Dendritic cell treated with granulocyte-macrophage colony-stimulating factor and Interleukin-4, amounts not matched to agents 40 ng/mL and 50 ng/mL, for 4 days (primary cell): ENCODE measurements at regions not wholly inside any gene's neighbourhood (a gene's known extent, or its start where the extent isn't known, plus 50 kb on each side); places are given as distances from the start of the nearest gene placed in this dataset.
"Not testable (repeated sequence)": the region's sequence is repeated elsewhere in the genome, so short reads cannot be mapped to it uniquely, and the experiment has no call there.

Experiments used
- H3K27ac Mint-ChIP-seq: one replicate; pipeline ENCODE4 v1.8.0; 2022; ENCODE audit warnings: mild to moderate bottlenecking, mixed read lengths
- H3K27me3 Mint-ChIP-seq: one replicate; pipeline ENCODE4 v1.8.0; 2022; ENCODE audit warnings: mild to moderate bottlenecking, mixed read lengths
- H3K36me3 Mint-ChIP-seq: one replicate; pipeline ENCODE4 v1.8.0; 2022; ENCODE audit warnings: low read depth, mixed read lengths
- H3K4me1 Mint-ChIP-seq: one replicate; pipeline ENCODE4 v1.8.0; 2022; ENCODE audit warnings: low read depth, mixed read lengths
- H3K4me3 Mint-ChIP-seq: one replicate; pipeline ENCODE4 v1.8.0; 2022; ENCODE audit warnings: mild to moderate bottlenecking, moderate library complexity, mixed read lengths
- H3K9me3 Mint-ChIP-seq: one replicate; pipeline ENCODE4 v1.8.0; 2022; ENCODE audit warnings: mixed read lengths
- intact Hi-C: fragments of 100-400 bp; cut with micrococcal nuclease; formaldehyde crosslinking; loops from one replicate; pipeline ENCODE4 v1.15.0; 2022

GRCh38 chr9:126160067-126160853 lies 166.4 kb upstream of the MVB12B start:
- Mint-ChIP-seq H3K27ac (no peak overlapping the region), H3K36me3 (no peaks in the 10 kb centered on the region), H3K4me3 (no peak overlapping the region), H3K9me3 (no peaks in the 10 kb centered on the region), H3K4me1 (no peaks in the 10 kb centered on the region), H3K27me3 (no peaks in the 10 kb centered on the region)
- intact Hi-C loops, result no loop called here

- Mint-ChIP-seq H3K4me1 (no peaks in the 10 kb centered on the region), H3K36me3 (no peaks in the 10 kb centered on the region), H3K27ac (no peak overlapping the region), H3K27me3 (no peaks in the 10 kb centered on the region), H3K9me3 (no peaks in the 10 kb centered on the region), H3K4me3 (no peak overlapping the region)
- intact Hi-C loops, result no loop called here
Observed at GRCh38 chr9:126160854-126161329, 165.7 kb upstream of the MVB12B start.

GRCh38 chr9:126162611-126163381 lies 163.8 kb upstream of the MVB12B start:
- no peaks in the 10 kb centered on the region for H3K9me3 Mint-ChIP-seq
- intact Hi-C loops, result no loop called here
- peaks cover 8% of the 10 kb centered on the region for H3K27me3 Mint-ChIP-seq
- no peak overlapping the region for H3K4me3 Mint-ChIP-seq
- no peaks in the 10 kb centered on the region for H3K36me3 Mint-ChIP-seq
- H3K4me1 Mint-ChIP-seq, result no peaks in the 10 kb centered on the region
- no peak overlapping the region for H3K27ac Mint-ChIP-seq

GRCh38 chr9:126164796-126165525 lies 161.7 kb upstream of the MVB12B start:
- Mint-ChIP-seq H3K27me3 (peaks cover 16% of the 10 kb centered on the region), H3K9me3 (no peaks in the 10 kb centered on the region), H3K4me1 (no peaks in the 10 kb centered on the region), H3K27ac (no peak overlapping the region), H3K36me3 (no peaks in the 10 kb centered on the region), H3K4me3 (no peak overlapping the region)
- intact Hi-C loops, result no loop called here

GRCh38 chr9:126165755-126166154 lies 160.9 kb upstream of the MVB12B start:
- peaks cover 22% of the 10 kb centered on the region for H3K27me3 Mint-ChIP-seq
- no peaks in the 10 kb centered on the region for H3K9me3 Mint-ChIP-seq
- H3K36me3 Mint-ChIP-seq, result no peaks in the 10 kb centered on the region
- H3K27ac Mint-ChIP-seq, result no peak overlapping the region
- H3K4me3 Mint-ChIP-seq, result no peak overlapping the region
- H3K4me1 Mint-ChIP-seq, result no peaks in the 10 kb centered on the region
- intact Hi-C loops, result no loop called here

GRCh38 chr9:126166291-126166690 lies 160.3 kb upstream of the MVB12B start:
- H3K27ac Mint-ChIP-seq, result no peak overlapping the region
- peaks cover 22% of the 10 kb centered on the region for H3K27me3 Mint-ChIP-seq
- no peak overlapping the region for H3K4me3 Mint-ChIP-seq
- H3K4me1 Mint-ChIP-seq, result no peaks in the 10 kb centered on the region
- intact Hi-C loops, result no loop called here
- no peaks in the 10 kb centered on the region for H3K36me3 Mint-ChIP-seq
- H3K9me3 Mint-ChIP-seq, result no peaks in the 10 kb centered on the region

- intact Hi-C loops, result no loop called here
- H3K4me3 Mint-ChIP-seq, result no peak overlapping the region
- H3K27me3 Mint-ChIP-seq, result peaks cover 22% of the 10 kb centered on the region
- H3K36me3 Mint-ChIP-seq, result no peaks in the 10 kb centered on the region
- no peaks in the 10 kb centered on the region for H3K4me1 Mint-ChIP-seq
- H3K9me3 Mint-ChIP-seq, result no peaks in the 10 kb centered on the region
- no peak overlapping the region for H3K27ac Mint-ChIP-seq
Observed at GRCh38 chr9:126166866-126167265, 159.8 kb upstream of the MVB12B start.

GRCh38 chr9:126169736-126170135 lies 156.9 kb upstream of the MVB12B start:
- intact Hi-C loops, result no loop called here
- Mint-ChIP-seq H3K9me3 (no peaks in the 10 kb centered on the region), H3K36me3 (no peaks in the 10 kb centered on the region), H3K27ac (no peak overlapping the region), H3K4me3 (no peak overlapping the region), H3K27me3 (peaks cover 23% of the 10 kb centered on the region), H3K4me1 (no peaks in the 10 kb centered on the region)

GRCh38 chr9:126170286-126170823 lies 156.3 kb upstream of the MVB12B start:
- no peaks in the 10 kb centered on the region for H3K4me1 Mint-ChIP-seq
- H3K27ac Mint-ChIP-seq, result no peak overlapping the region
- no peaks in the 10 kb centered on the region for H3K36me3 Mint-ChIP-seq
- no peak overlapping the region for H3K4me3 Mint-ChIP-seq
- peaks cover 23% of the 10 kb centered on the region for H3K27me3 Mint-ChIP-seq
- no peaks in the 10 kb centered on the region for H3K9me3 Mint-ChIP-seq
- intact Hi-C loops, result no loop called here

GRCh38 chr9:126171641-126172040 lies 155.0 kb upstream of the MVB12B start:
- Mint-ChIP-seq H3K9me3 (no peaks in the 10 kb centered on the region), H3K4me1 (no peaks in the 10 kb centered on the region), H3K4me3 (no peak overlapping the region), H3K27ac (no peak overlapping the region), H3K36me3 (no peaks in the 10 kb centered on the region), H3K27me3 (peaks cover 18% of the 10 kb centered on the region)
- intact Hi-C loops, result no loop called here

- H3K4me3 Mint-ChIP-seq, result no peak overlapping the region
- no peak overlapping the region for H3K27ac Mint-ChIP-seq
- intact Hi-C loops, result no loop called here
- peaks cover 17% of the 10 kb centered on the region for H3K27me3 Mint-ChIP-seq
- no peaks in the 10 kb centered on the region for H3K4me1 Mint-ChIP-seq
- H3K36me3 Mint-ChIP-seq, result no peaks in the 10 kb centered on the region
- H3K9me3 Mint-ChIP-seq, result no peaks in the 10 kb centered on the region
Observed at GRCh38 chr9:126173401-126173800, 153.2 kb upstream of the MVB12B start.

GRCh38 chr9:126173929-126174328 lies 152.7 kb upstream of the MVB12B start:
- Mint-ChIP-seq H3K4me3 (no peak overlapping the region), H3K27ac (no peak overlapping the region), H3K27me3 (peaks cover 17% of the 10 kb centered on the region), H3K4me1 (no peaks in the 10 kb centered on the region), H3K9me3 (no peaks in the 10 kb centered on the region), H3K36me3 (no peaks in the 10 kb centered on the region)
- intact Hi-C loops, result no loop called here

- Mint-ChIP-seq H3K4me1 (no peaks in the 10 kb centered on the region), H3K4me3 (no peak overlapping the region), H3K36me3 (no peaks in the 10 kb centered on the region), H3K27ac (no peak overlapping the region), H3K27me3 (peaks cover 34% of the 10 kb centered on the region), H3K9me3 (peaks cover 16% of the 10 kb centered on the region)
- intact Hi-C loops, result no loop called here
Observed at GRCh38 chr9:126183266-126183665, 143.4 kb upstream of the MVB12B start.

- H3K4me3 Mint-ChIP-seq, H3K27ac Mint-ChIP-seq, H3K4me1 Mint-ChIP-seq, H3K9me3 Mint-ChIP-seq, H3K36me3 Mint-ChIP-seq, intact Hi-C loops: not testable (repeated sequence)
- peaks cover 11% of the 10 kb centered on the region for H3K27me3 Mint-ChIP-seq
Observed at GRCh38 chr9:126190994-126191393, 135.6 kb upstream of the MVB12B start.
